ENCODE measurements at regions not wholly inside any gene's neighbourhood (a gene's known extent, or its start where the extent isn't known, plus 50 kb on each side); places are given as distances from the start of the nearest gene placed in this dataset.
"Not testable (repeated sequence)": the region's sequence is repeated elsewhere in the genome, so short reads cannot be mapped to it uniquely, and the experiment has no call there.

- DNase-seq: no peak
- H3K4me3 ChIP-seq (ENCODE audit: low read length): no peak overlapping the region
- no peaks in the 10 kb centered on the region for H3K27me3 ChIP-seq (ENCODE audit: control insufficient read depth, insufficient read depth, low read length)
- H3K27ac ChIP-seq (ENCODE audit: low read length): no peak overlapping the region
- no peaks in the 10 kb centered on the region for H3K36me3 ChIP-seq (ENCODE audit: control insufficient read depth, insufficient read depth, low read length)
- H3K9me3 ChIP-seq (replicated peaks; ENCODE audit: control insufficient read depth, low read depth, low read length): no peaks in the 10 kb centered on the region
- no peaks in the 10 kb centered on the region for H3K4me1 ChIP-seq (ENCODE audit: control insufficient read depth, insufficient read depth, low read length)
- 76% methylated on average over 6 of the region's 8 CpGs for WGBS (ENCODE audit: insufficient coverage)
Measured at GRCh38 chr6:50992704-50993625, 174.3 kb downstream of the TFAP2B start.

GRCh38 chr6:50993941-50994720, 175.5 kb downstream of the TFAP2B start:
- no peaks in the 10 kb centered on the region for H3K9me3 ChIP-seq (replicated peaks; ENCODE audit: control insufficient read depth, low read depth, low read length)
- H3K27me3 ChIP-seq (ENCODE audit: control insufficient read depth, insufficient read depth, low read length): no peaks in the 10 kb centered on the region
- H3K4me1 ChIP-seq (ENCODE audit: control insufficient read depth, insufficient read depth, low read length): no peaks in the 10 kb centered on the region
- no peaks in the 10 kb centered on the region for H3K36me3 ChIP-seq (ENCODE audit: control insufficient read depth, insufficient read depth, low read length)
- no peak for DNase-seq
- no peak overlapping the region for H3K4me3 ChIP-seq (ENCODE audit: low read length)
- 80% methylated on average over 1 of the region's 3 CpGs for WGBS (ENCODE audit: insufficient coverage)
- no peak overlapping the region for H3K27ac ChIP-seq (ENCODE audit: low read length)

GRCh38 chr6:50995036-50995435, 176.4 kb downstream of the TFAP2B start:
- 88% methylated on average over 4 of the region's 5 CpGs for WGBS (ENCODE audit: insufficient coverage)
- Histone ChIP-seq H3K9me3 (replicated peaks; ENCODE audit: control insufficient read depth, low read depth, low read length) (no peaks in the 10 kb centered on the region), H3K27ac (ENCODE audit: low read length) (no peak overlapping the region), H3K4me1 (ENCODE audit: control insufficient read depth, insufficient read depth, low read length) (no peaks in the 10 kb centered on the region), H3K4me3 (ENCODE audit: low read length) (no peak overlapping the region), H3K27me3 (ENCODE audit: control insufficient read depth, insufficient read depth, low read length) (no peaks in the 10 kb centered on the region), H3K36me3 (ENCODE audit: control insufficient read depth, insufficient read depth, low read length) (no peaks in the 10 kb centered on the region)
- no peak for DNase-seq

- no peaks in the 10 kb centered on the region for H3K4me1 ChIP-seq (ENCODE audit: control insufficient read depth, insufficient read depth, low read length)
- no CpG with 5 or more reads among the region's 1 CpG for WGBS (ENCODE audit: insufficient coverage)
- H3K36me3 ChIP-seq (ENCODE audit: control insufficient read depth, insufficient read depth, low read length): no peaks in the 10 kb centered on the region
- no peak overlapping the region for H3K27ac ChIP-seq (ENCODE audit: low read length)
- DNase-seq: no peak
- no peak overlapping the region for H3K4me3 ChIP-seq (ENCODE audit: low read length)
- H3K27me3 ChIP-seq (ENCODE audit: control insufficient read depth, insufficient read depth, low read length): no peaks in the 10 kb centered on the region
- no peaks in the 10 kb centered on the region for H3K9me3 ChIP-seq (replicated peaks; ENCODE audit: control insufficient read depth, low read depth, low read length)
Measured at GRCh38 chr6:50998905-50999304, 180.2 kb downstream of the TFAP2B start.

GRCh38 chr6:51001399-51001798, 182.7 kb downstream of the TFAP2B start:
- no peak overlapping the region for H3K27ac ChIP-seq (ENCODE audit: low read length)
- H3K36me3 ChIP-seq (ENCODE audit: control insufficient read depth, insufficient read depth, low read length): no peaks in the 10 kb centered on the region
- H3K4me3 ChIP-seq (ENCODE audit: low read length): no peak overlapping the region
- H3K4me1 ChIP-seq (ENCODE audit: control insufficient read depth, insufficient read depth, low read length): no peaks in the 10 kb centered on the region
- 100% methylated on average over 1 of the region's 1 CpG for WGBS (ENCODE audit: insufficient coverage)
- H3K9me3 ChIP-seq (replicated peaks; ENCODE audit: control insufficient read depth, low read depth, low read length): no peaks in the 10 kb centered on the region
- H3K27me3 ChIP-seq (ENCODE audit: control insufficient read depth, insufficient read depth, low read length): no peaks in the 10 kb centered on the region
- no peak for DNase-seq

GRCh38 chr6:51004380-51004779, 185.7 kb downstream of the TFAP2B start:
- no peak overlapping the region for H3K4me3 ChIP-seq (ENCODE audit: low read length)
- no peaks in the 10 kb centered on the region for H3K4me1 ChIP-seq (ENCODE audit: control insufficient read depth, insufficient read depth, low read length)
- H3K9me3 ChIP-seq (replicated peaks; ENCODE audit: control insufficient read depth, low read depth, low read length): no peaks in the 10 kb centered on the region
- no peak overlapping the region for H3K27ac ChIP-seq (ENCODE audit: low read length)
- no peaks in the 10 kb centered on the region for H3K36me3 ChIP-seq (ENCODE audit: control insufficient read depth, insufficient read depth, low read length)
- H3K27me3 ChIP-seq (ENCODE audit: control insufficient read depth, insufficient read depth, low read length): no peaks in the 10 kb centered on the region
- whole genome bisulfite sequencing (ENCODE audit: insufficient coverage): 100% methylated on average over 1 of the region's 4 CpGs
- DNase-seq: no peak

- Histone ChIP-seq H3K4me1 (ENCODE audit: control insufficient read depth, insufficient read depth, low read length) (no peaks in the 10 kb centered on the region), H3K27me3 (ENCODE audit: control insufficient read depth, insufficient read depth, low read length) (no peaks in the 10 kb centered on the region), H3K9me3 (replicated peaks; ENCODE audit: control insufficient read depth, low read depth, low read length) (no peaks in the 10 kb centered on the region), H3K27ac (ENCODE audit: low read length) (no peak overlapping the region), H3K4me3 (ENCODE audit: low read length) (no peak overlapping the region), H3K36me3 (ENCODE audit: control insufficient read depth, insufficient read depth, low read length) (no peaks in the 10 kb centered on the region)
- no peak for DNase-seq
Measured at GRCh38 chr6:51005779-51006178, 187.1 kb downstream of the TFAP2B start.

GRCh38 chr6:51007237-51007636, 188.6 kb downstream of the TFAP2B start:
- no peaks in the 10 kb centered on the region for H3K4me1 ChIP-seq (ENCODE audit: control insufficient read depth, insufficient read depth, low read length)
- H3K4me3 ChIP-seq (ENCODE audit: low read length): no peak overlapping the region
- no peak for DNase-seq
- no peaks in the 10 kb centered on the region for H3K27me3 ChIP-seq (ENCODE audit: control insufficient read depth, insufficient read depth, low read length)
- no peaks in the 10 kb centered on the region for H3K9me3 ChIP-seq (replicated peaks; ENCODE audit: control insufficient read depth, low read depth, low read length)
- H3K27ac ChIP-seq (ENCODE audit: low read length): no peak overlapping the region
- no peaks in the 10 kb centered on the region for H3K36me3 ChIP-seq (ENCODE audit: control insufficient read depth, insufficient read depth, low read length)

GRCh38 chr6:51008693-51009092, 190.0 kb downstream of the TFAP2B start:
- not testable (repeated sequence) for H3K27me3 ChIP-seq (ENCODE audit: control insufficient read depth, insufficient read depth, low read length); H3K36me3 ChIP-seq (ENCODE audit: control insufficient read depth, insufficient read depth, low read length); H3K4me1 ChIP-seq (ENCODE audit: control insufficient read depth, insufficient read depth, low read length); DNase-seq; H3K9me3 ChIP-seq (replicated peaks; ENCODE audit: control insufficient read depth, low read depth, low read length); H3K27ac ChIP-seq (ENCODE audit: low read length); H3K4me3 ChIP-seq (ENCODE audit: low read length)
- no CpG with 5 or more reads among the region's 1 CpG for WGBS (ENCODE audit: insufficient coverage)

GRCh38 chr6:51013376-51013775, 194.7 kb downstream of the TFAP2B start:
- H3K4me1 ChIP-seq (ENCODE audit: control insufficient read depth, insufficient read depth, low read length): no peaks in the 10 kb centered on the region
- H3K4me3 ChIP-seq (ENCODE audit: low read length): no peak overlapping the region
- H3K27me3 ChIP-seq (ENCODE audit: control insufficient read depth, insufficient read depth, low read length): no peaks in the 10 kb centered on the region
- no peak overlapping the region for H3K27ac ChIP-seq (ENCODE audit: low read length)
- no peaks in the 10 kb centered on the region for H3K36me3 ChIP-seq (ENCODE audit: control insufficient read depth, insufficient read depth, low read length)
- H3K9me3 ChIP-seq (replicated peaks; ENCODE audit: control insufficient read depth, low read depth, low read length): no peaks in the 10 kb centered on the region
- DNase-seq: no peak
